OCI-LY7 (cell line): ENCODE measurements at regions not wholly inside any gene's neighbourhood (a gene's known extent, or its start where the extent isn't known, plus 50 kb on each side); places are given as distances from the start of the nearest gene placed in this dataset.

ENCODE experiments used
- BruUV-seq: library from RNA; stranded (reverse); fragments of 400-500 nt; replicated peaks from 2 replicates; lab custom pipeline; 2021; lab: Mats Ljungman, UMichigan
- CTCF ChIA-PET: fragments of 300-600 bp; sonication (Branson Sonifier 250); formaldehyde crosslinking; loops from one replicate; lab custom pipeline; 2022; ENCODE audit warnings: antibody characterized with exemption; ENCODE audit not compliant: unreplicated experiment; lab: Charles Lee
- POLR2A ChIA-PET: fragments of 300-600 bp; sonication (Branson Sonifier 250); formaldehyde crosslinking; loops from one replicate; lab custom pipeline; 2022; ENCODE audit warnings: antibody characterized with exemption; lab: Charles Lee
- DNase-seq: peaks from one replicate; pipeline ENCODE4 v3.0.0-alpha.2; 2015; ENCODE audit warnings: low spot score
- H2AFZ ChIP-seq: fragments of 200-600 bp; sonication (generic), shearing (Covaris generic); 2 replicates; pipeline ENCODE4 v1.6.1; 2014; ENCODE audit warnings: mild to moderate bottlenecking, antibody characterized with exemption, low read length, moderate library complexity
- H3K27ac ChIP-seq: fragments of 200-600 bp; sonication (generic); 2 replicates; pipeline ENCODE4 v1.5.1; 2014; ENCODE audit warnings: mixed run types, low read depth, mild to moderate bottlenecking, moderate library complexity, low read length, inconsistent platforms; ENCODE audit not compliant: poor library complexity, severe bottlenecking
- H3K36me3 ChIP-seq: fragments of 200-600 bp; sonication (generic); 2 replicates; pipeline ENCODE4 v1.6.1; 2014; ENCODE audit warnings: mild to moderate bottlenecking, antibody characterized with exemption, low read length, moderate library complexity, mixed read lengths; ENCODE audit not compliant: insufficient read depth
- H3K4me1 ChIP-seq: fragments of 200-600 bp; sonication (generic); 2 replicates; pipeline ENCODE4 v1.5.1; 2014; ENCODE audit warnings: mild to moderate bottlenecking, low read length; ENCODE audit not compliant: insufficient read depth, poor library complexity, severe bottlenecking
- H3K4me2 ChIP-seq: fragments of 200-600 bp; sonication (generic); 2 replicates; pipeline ENCODE4 v1.6.1; 2014; ENCODE audit warnings: mild to moderate bottlenecking, low read length
- H3K4me3 ChIP-seq: fragments of 200-600 bp; sonication (generic); 2 replicates; pipeline ENCODE4 v1.5.1; 2014; ENCODE audit warnings: mild to moderate bottlenecking, low read depth, low read length; ENCODE audit not compliant: poor library complexity, severe bottlenecking
- H3K79me2 ChIP-seq: fragments of 200-600 bp; sonication (generic); 2 replicates; pipeline ENCODE4 v1.6.1; 2016; ENCODE audit warnings: low read depth, mild to moderate bottlenecking, low read length, moderate library complexity, mixed read lengths; ENCODE audit not compliant: insufficient read depth
- H3K9me2 ChIP-seq: fragments of 200-600 bp; sonication (generic); 2 replicates; pipeline ENCODE4 v1.6.1; 2016; ENCODE audit warnings: mild to moderate bottlenecking, low read length, mixed read lengths; ENCODE audit not compliant: insufficient read depth
- H3K9me3 ChIP-seq: fragments of 200-600 bp; sonication (generic); 2 replicates; pipeline ENCODE4 v1.6.1; 2014; ENCODE audit warnings: mild to moderate bottlenecking, mixed run types, low read length, mixed read lengths
- H4K20me1 ChIP-seq: fragments of 200-600 bp; sonication (generic); 2 replicates; pipeline ENCODE4 v1.6.1; 2014; ENCODE audit warnings: mild to moderate bottlenecking, antibody characterized with exemption, low read length, moderate library complexity, mixed read lengths; ENCODE audit not compliant: insufficient read depth
- EZH2phosphoT487 ChIP-seq: fragments of 200-600 bp; sonication (generic); IDR thresholded peaks from 2 replicates; pipeline ENCODE4 v1.6.1; 2018; ENCODE audit warnings: low read depth, borderline replicate concordance, mild to moderate bottlenecking, mixed run types, antibody characterized with exemption, low read length, moderate library complexity, mixed read lengths
- intact Hi-C: fragments of 100-400 bp; cut with micrococcal nuclease; formaldehyde crosslinking; loops from one replicate; pipeline ENCODE4 v1.10.0; 2022; ENCODE audit not compliant: unreplicated experiment
- TF ChIP-seq, protein P1 (sequence below): fragments of 200-600 bp; sonication (generic); conservative IDR thresholded peaks from 2 replicates; pipeline ENCODE4 v1.5.1; 2014; ENCODE audit warnings: mild to moderate bottlenecking, antibody characterized with exemption, low read length, moderate library complexity, mixed read lengths

DNA sequence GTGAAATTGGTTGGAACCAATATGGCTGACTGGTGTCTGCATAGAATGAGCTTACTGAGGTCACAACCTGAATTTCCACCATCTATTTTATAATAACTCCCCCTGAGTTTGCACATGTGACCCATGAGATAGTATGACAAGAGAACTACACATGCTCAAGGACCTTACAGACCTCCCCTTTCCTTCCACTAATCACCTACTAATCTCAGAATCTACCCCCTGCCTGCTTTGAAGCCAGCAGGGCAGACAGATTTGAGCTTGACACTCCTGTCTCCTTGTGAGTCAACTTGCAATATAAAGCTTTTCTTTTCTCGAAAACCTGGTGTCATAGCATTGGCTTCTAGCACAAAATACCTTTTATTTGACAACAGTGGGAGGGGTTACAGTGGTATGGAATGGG lies 248.4 kb downstream of the RFC3 start:
- Histone ChIP-seq H4K20me1 (no peaks in the 10 kb centered on the region), H3K4me3 (no peak overlapping the region), H3K9me2 (no peaks in the 10 kb centered on the region), H3K4me2 (no peak overlapping the region), H3K36me3 (no peaks in the 10 kb centered on the region), H2AFZ (no peak overlapping the region), H3K4me1 (no peaks in the 10 kb centered on the region), H3K79me2 (no peaks in the 10 kb centered on the region), H3K9me3 (no peaks in the 10 kb centered on the region), H3K27ac (no peak overlapping the region)
- ChIA-PET POLR2A (interaction anchor here (0.6 kb wide), 1 partner anchor 9 kb away, joined by 3 read pairs; no protein-coding TSS in a partner anchor), CTCF (no interaction called here)
- no peak for DNase-seq
- TF ChIP-seq, protein P1, sequence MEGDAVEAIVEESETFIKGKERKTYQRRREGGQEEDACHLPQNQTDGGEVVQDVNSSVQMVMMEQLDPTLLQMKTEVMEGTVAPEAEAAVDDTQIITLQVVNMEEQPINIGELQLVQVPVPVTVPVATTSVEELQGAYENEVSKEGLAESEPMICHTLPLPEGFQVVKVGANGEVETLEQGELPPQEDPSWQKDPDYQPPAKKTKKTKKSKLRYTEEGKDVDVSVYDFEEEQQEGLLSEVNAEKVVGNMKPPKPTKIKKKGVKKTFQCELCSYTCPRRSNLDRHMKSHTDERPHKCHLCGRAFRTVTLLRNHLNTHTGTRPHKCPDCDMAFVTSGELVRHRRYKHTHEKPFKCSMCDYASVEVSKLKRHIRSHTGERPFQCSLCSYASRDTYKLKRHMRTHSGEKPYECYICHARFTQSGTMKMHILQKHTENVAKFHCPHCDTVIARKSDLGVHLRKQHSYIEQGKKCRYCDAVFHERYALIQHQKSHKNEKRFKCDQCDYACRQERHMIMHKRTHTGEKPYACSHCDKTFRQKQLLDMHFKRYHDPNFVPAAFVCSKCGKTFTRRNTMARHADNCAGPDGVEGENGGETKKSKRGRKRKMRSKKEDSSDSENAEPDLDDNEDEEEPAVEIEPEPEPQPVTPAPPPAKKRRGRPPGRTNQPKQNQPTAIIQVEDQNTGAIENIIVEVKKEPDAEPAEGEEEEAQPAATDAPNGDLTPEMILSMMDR, result no peak
- TF ChIP-seq EZH2phosphoT487, result no peak
- intact Hi-C loops, result no loop called here
- no TSS peak for BruUV-seq

DNA sequence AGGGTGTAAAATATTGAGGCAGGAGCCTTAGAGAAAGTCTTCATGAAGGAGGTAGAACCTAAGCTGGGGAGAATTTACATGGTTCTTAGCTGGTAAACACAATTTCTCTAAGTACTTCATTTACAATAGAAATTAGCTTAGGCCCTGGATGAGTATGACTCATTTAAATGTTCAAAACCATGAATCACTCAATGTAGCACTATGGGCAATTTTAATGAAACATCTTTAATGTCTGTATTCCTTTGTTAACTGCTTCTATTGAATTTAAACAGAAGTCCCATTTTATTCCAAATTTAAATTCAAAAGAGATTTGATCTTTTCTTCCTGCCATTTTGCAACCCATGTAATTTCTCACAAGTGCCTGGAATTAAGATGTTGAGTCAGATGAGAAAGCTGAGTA lies 252.1 kb downstream of the RFC3 start:
- intact Hi-C loops, result no loop called here

More for the DNA sequence above, 252.1 kb downstream of the RFC3 start:
- no peak for TF ChIP-seq EZH2phosphoT487
- TF ChIP-seq, protein P1, result no peak
- Histone ChIP-seq H3K9me3 (0 out of 2 replicates have a peak, but pooled peaks cover 12% of the 10 kb centered on the region), H3K36me3 (no peaks in the 10 kb centered on the region), H3K4me2 (no peak overlapping the region), H4K20me1 (no peaks in the 10 kb centered on the region), H3K9me2 (no peaks in the 10 kb centered on the region), H3K4me3 (no peak overlapping the region), H3K79me2 (no peaks in the 10 kb centered on the region), H2AFZ (no peak overlapping the region), H3K4me1 (no peaks in the 10 kb centered on the region), H3K27ac (no peak overlapping the region)
- CTCF ChIA-PET, result no interaction called here
- no TSS peak for BruUV-seq
- no peak for DNase-seq
- POLR2A ChIA-PET, result interaction anchor here (0.7 to 1.5 kb wide), 3 partner anchors 13 to 32 kb away, joined by 3 to 4 read pairs (median 3); no protein-coding TSS in a partner anchor
